Activated B cell treated with CpG ODN at 0.5 μM for 24 hours (primary cell): ENCODE measurements at regions not wholly inside any gene's neighbourhood (a gene's known extent, or its start where the extent isn't known, plus 50 kb on each side); places are given as distances from the start of the nearest gene placed in this dataset.

Source experiments
- ATAC-seq: fragments of 200-7000 bp; cut with Tn5 transposase; one replicate; pipeline ENCODE4 v1.10.0; 2021; ENCODE audit warnings: low read depth, mild to moderate bottlenecking, moderate library complexity
- CTCF ChIA-PET: fragments of 350-600 bp; sonication (Branson Sonifier 250); formaldehyde crosslinking; loops from one replicate; lab custom pipeline; 2021; ENCODE audit warnings: antibody characterized with exemption; lab: Charles Lee
- POLR2A ChIA-PET: fragments of 350-600 bp; sonication (Branson Sonifier 250); formaldehyde crosslinking; loops from one replicate; lab custom pipeline; 2021; ENCODE audit warnings: antibody characterized with exemption; lab: Charles Lee
- DNase-seq: peaks from one replicate; pipeline ENCODE4 v3.0.0; 2022
- H3K27ac Mint-ChIP-seq: one replicate; pipeline ENCODE4 v1.8.0; 2020; ENCODE audit warnings: mixed read lengths
- H3K27me3 Mint-ChIP-seq: one replicate; pipeline ENCODE4 v1.8.0; 2021; ENCODE audit warnings: mixed read lengths
- H3K36me3 Mint-ChIP-seq: one replicate; pipeline ENCODE4 v1.8.0; 2021; ENCODE audit warnings: low read depth, mixed read lengths
- H3K4me1 Mint-ChIP-seq: one replicate; pipeline ENCODE4 v1.8.0; 2021; ENCODE audit warnings: mixed read lengths
- H3K4me3 Mint-ChIP-seq: one replicate; pipeline ENCODE4 v1.8.0; 2020; ENCODE audit warnings: mild to moderate bottlenecking, mixed read lengths
- H3K9me3 Mint-ChIP-seq: one replicate; pipeline ENCODE4 v1.8.0; 2020; ENCODE audit warnings: mixed read lengths
- CTCF ChIP-seq: fragments of 200-600 bp; IDR thresholded peaks from one replicate; pipeline ENCODE4 v1.8.0; 2022; ENCODE audit warnings: antibody characterized with exemption, mild to moderate bottlenecking
- intact Hi-C: fragments of 100-400 bp; cut with micrococcal nuclease; formaldehyde crosslinking; loops from one replicate; pipeline ENCODE4 v1.15.1; 2024

DNA sequence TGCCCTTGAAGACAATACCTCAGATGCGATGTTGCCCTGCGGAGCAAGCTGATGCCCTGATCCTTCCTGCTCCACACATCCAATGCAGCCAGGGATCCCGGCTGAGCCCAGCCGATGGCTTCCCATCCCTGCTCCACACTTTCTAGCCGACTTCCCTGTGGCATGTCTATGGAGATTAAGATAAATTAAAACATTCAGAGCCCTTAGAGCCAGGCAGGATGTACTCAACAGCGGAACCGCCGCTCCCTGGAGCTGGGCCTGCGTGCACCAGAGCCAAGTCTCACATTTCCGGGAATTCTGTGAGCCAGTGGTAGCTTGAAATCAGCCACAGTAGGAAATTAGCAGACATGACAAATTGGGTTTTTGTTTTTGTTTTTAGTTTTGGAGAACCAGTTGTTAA lies 620.6 kb downstream of the GALR1 start:
- ATAC-seq (no peak), DNase-seq (no peak)
- no peaks in the 10 kb centered on the region for H3K9me3 Mint-ChIP-seq
- intact Hi-C loops: no loop called here
- POLR2A ChIA-PET: no interaction called here
- H3K27me3 Mint-ChIP-seq: peaks cover 2% of the 10 kb centered on the region
- TF ChIP-seq CTCF: no peak
- H3K27ac Mint-ChIP-seq: no peak overlapping the region
- no peaks in the 10 kb centered on the region for H3K4me1 Mint-ChIP-seq
- CTCF ChIA-PET: no interaction called here
- no peak overlapping the region for H3K4me3 Mint-ChIP-seq
- no peaks in the 10 kb centered on the region for H3K36me3 Mint-ChIP-seq

DNA sequence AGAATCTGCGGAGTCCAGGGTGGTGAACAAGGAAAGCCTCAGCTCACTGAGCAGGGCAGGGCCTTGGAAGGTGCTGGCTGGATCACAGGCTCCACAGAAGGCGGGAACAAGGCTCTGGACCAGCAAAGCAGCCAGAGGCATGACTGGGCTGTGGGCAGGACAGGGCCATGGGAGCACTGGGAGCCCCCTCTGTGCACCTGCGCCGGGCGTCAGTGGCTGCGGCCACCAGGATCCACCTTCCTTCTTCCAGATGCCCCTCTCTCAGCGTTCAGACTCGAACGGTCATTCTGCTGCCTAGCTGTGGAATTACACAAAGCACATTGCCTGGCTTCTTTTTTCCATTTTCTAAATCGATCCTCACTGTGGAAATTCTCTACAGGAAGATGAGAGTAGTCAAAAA lies 621.2 kb downstream of the GALR1 start:
- TF ChIP-seq CTCF: no peak
- H3K4me3 Mint-ChIP-seq: no peak overlapping the region
- ATAC-seq (no peak), DNase-seq (no peak)
- peaks cover 2% of the 10 kb centered on the region for H3K27me3 Mint-ChIP-seq
- no peak overlapping the region for H3K27ac Mint-ChIP-seq
- no peaks in the 10 kb centered on the region for H3K4me1 Mint-ChIP-seq
- no peaks in the 10 kb centered on the region for H3K9me3 Mint-ChIP-seq
- intact Hi-C loops: no loop called here
- H3K36me3 Mint-ChIP-seq: no peaks in the 10 kb centered on the region
- ChIA-PET POLR2A (no interaction called here), CTCF (no interaction called here)

- ATAC-seq (no peak), DNase-seq (no peak)
- Mint-ChIP-seq H3K27me3 (peaks cover 2% of the 10 kb centered on the region), H3K4me3 (no peak overlapping the region), H3K4me1 (no peaks in the 10 kb centered on the region), H3K36me3 (no peaks in the 10 kb centered on the region), H3K9me3 (no peaks in the 10 kb centered on the region), H3K27ac (no peak overlapping the region)
- CTCF ChIA-PET: no interaction called here
- intact Hi-C loops: no loop called here
- POLR2A ChIA-PET: no interaction called here
- TF ChIP-seq CTCF: no peak
Observed at GRCh38 chr18:77872166-77872565, 622.5 kb downstream of the GALR1 start.

DNA sequence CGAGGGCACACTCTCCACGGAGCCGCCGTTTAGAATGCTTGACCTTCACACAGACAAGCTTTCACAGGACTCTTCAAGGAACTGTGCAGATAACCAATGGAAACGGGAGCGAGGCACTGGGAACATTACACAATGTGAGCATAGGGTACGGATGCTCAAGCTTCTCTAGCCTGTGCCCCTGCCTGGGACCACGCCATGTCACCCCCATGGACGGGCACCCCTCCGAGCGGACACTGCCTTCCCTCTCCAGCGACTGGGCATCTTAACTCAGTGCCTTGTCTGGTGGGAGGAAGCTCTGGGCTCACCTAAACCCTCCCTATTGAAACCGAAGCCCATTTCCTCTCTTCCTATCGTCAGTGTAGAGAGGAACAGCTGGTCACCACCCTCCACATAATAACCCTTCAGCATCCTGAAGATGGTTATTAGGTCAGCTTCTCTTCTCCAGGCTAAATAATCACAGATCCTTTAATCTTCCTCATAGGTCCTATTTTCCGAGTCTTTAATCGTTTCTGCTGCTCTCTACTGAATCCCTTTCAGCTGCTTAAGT lies 626.7 kb downstream of the GALR1 start:
- Mint-ChIP-seq H3K27me3 (peaks cover 2% of the 10 kb centered on the region), H3K9me3 (no peaks in the 10 kb centered on the region), H3K27ac (no peak overlapping the region), H3K4me3 (no peak overlapping the region), H3K4me1 (no peaks in the 10 kb centered on the region), H3K36me3 (no peaks in the 10 kb centered on the region)
- ChIA-PET POLR2A (no interaction called here), CTCF (no interaction called here)
- TF ChIP-seq CTCF: no peak
- ATAC-seq (no peak), DNase-seq (no peak)
- intact Hi-C loops: no loop called here

GRCh38 chr18:77879829-77880228 lies 630.2 kb downstream of the GALR1 start:
- Mint-ChIP-seq H3K36me3 (no peaks in the 10 kb centered on the region), H3K4me3 (no peak overlapping the region), H3K9me3 (peaks cover 2% of the 10 kb centered on the region), H3K27ac (no peak overlapping the region), H3K27me3 (no peaks in the 10 kb centered on the region), H3K4me1 (no peaks in the 10 kb centered on the region)
- DNase-seq: no peak
- TF ChIP-seq CTCF: no peak
- no peak for ATAC-seq
- POLR2A ChIA-PET: no interaction called here
- CTCF ChIA-PET: no interaction called here
- intact Hi-C loops: no loop called here
